Esophagus squamous epithelium (tissue), 4 donors: ENCODE measurements at regions not wholly inside any gene's neighbourhood (a gene's known extent, or its start where the extent isn't known, plus 50 kb on each side); places are given as distances from the start of the nearest gene placed in this dataset.

Source experiments
- CTCF ChIP-seq, 6 experiments: fragments of 450-650 bp in 4 of 6; fragments of 200-600 bp in 2 of 6; sonication (generic) in 2 of 6; IDR thresholded peaks; one replicate each; pipeline ENCODE4 v1.5.1; 2016 to 2019; ENCODE audit warnings: antibody characterized with exemption in 6 of 6, mild to moderate bottlenecking in 4 of 6, moderate library complexity in 4 of 6
- POLR2A ChIP-seq, 4 donors: fragments of 450-650 bp; IDR thresholded peaks; one replicate each; pipeline ENCODE4 v1.6.1; 2017; ENCODE audit warnings: antibody characterized with exemption in 4 of 4, mild to moderate bottlenecking in 4 of 4, moderate library complexity in 3 of 4

GRCh38 chr21:18764720-18765119, 361.1 kb upstream of the TMPRSS15 start:
- TF ChIP-seq CTCF (IDR thresholded peaks at IDR 0.05): no peak
- TF ChIP-seq POLR2A (IDR thresholded peaks at IDR 0.05): no peak
